Head of caudate nucleus (tissue), 42 donors: ENCODE measurements at regions not wholly inside any gene's neighbourhood (a gene's known extent, or its start where the extent isn't known, plus 50 kb on each side); places are given as distances from the start of the nearest gene placed in this dataset.

Experiments
- DNase-seq, 42 donors: peaks; one replicate each; pipeline versions ENCODE4 v3.0.0 to v3.0.0-alpha.2; 2020 to 2021; ENCODE audit warnings: mixed read lengths in 7 of 42
- intact Hi-C: fragments of 100-400 bp; cut with DNase I; formaldehyde crosslinking; loops from one replicate; pipeline ENCODE4 v1.15.0; 2022

GRCh38 chr1:188432427-188432826, 1603.7 kb downstream of the PLA2G4A start:
- intact Hi-C loops = no loop called here
- DNase-seq = no peak

GRCh38 chr1:188433425-188433824, 1604.7 kb downstream of the PLA2G4A start:
- intact Hi-C loops = no loop called here
- no peak for DNase-seq

- intact Hi-C loops = no loop called here
- DNase-seq = no peak
Observed at GRCh38 chr1:188444526-188444925, 1615.8 kb downstream of the PLA2G4A start.

- no peak for DNase-seq
- intact Hi-C loops = no loop called here
Observed at GRCh38 chr1:188462837-188463236, 1634.1 kb downstream of the PLA2G4A start.

GRCh38 chr1:188463919-188464318, 1635.2 kb downstream of the PLA2G4A start:
- DNase-seq = no peak
- intact Hi-C loops = no loop called here

GRCh38 chr1:188466539-188466938, 1637.8 kb downstream of the PLA2G4A start:
- DNase-seq = no peak
- intact Hi-C loops = no loop called here

- DNase-seq = no peak
- intact Hi-C loops = no loop called here
Observed at GRCh38 chr1:188476606-188477005, 1647.9 kb downstream of the PLA2G4A start.

- intact Hi-C loops = no loop called here
- DNase-seq = no peak
Observed at GRCh38 chr1:188489336-188490112, 1660.8 kb downstream of the PLA2G4A start.

- intact Hi-C loops = no loop called here
- DNase-seq = no peak
Observed at GRCh38 chr1:188496506-188496905, 1667.8 kb downstream of the PLA2G4A start.

GRCh38 chr1:188497020-188497419, 1668.3 kb downstream of the PLA2G4A start:
- intact Hi-C loops = no loop called here
- no peak for DNase-seq

- DNase-seq = no peak
- intact Hi-C loops = no loop called here
Observed at GRCh38 chr1:188499690-188500089, 1670.9 kb downstream of the PLA2G4A start.

- intact Hi-C loops = no loop called here
- DNase-seq = no peak
Observed at GRCh38 chr1:188514917-188515316, 1686.2 kb downstream of the PLA2G4A start.

- intact Hi-C loops = no loop called here
- no peak for DNase-seq
Observed at GRCh38 chr1:188517139-188517538, 1688.4 kb downstream of the PLA2G4A start.

- intact Hi-C loops = no loop called here
- no peak for DNase-seq
Observed at GRCh38 chr1:188551176-188551575, 1722.4 kb downstream of the PLA2G4A start.

GRCh38 chr1:188557053-188557452, 1728.3 kb downstream of the PLA2G4A start:
- DNase-seq = no peak
- intact Hi-C loops = no loop called here

GRCh38 chr1:188582911-188583532, 1754.3 kb downstream of the PLA2G4A start:
- intact Hi-C loops = no loop called here
- DNase-seq = no peak

GRCh38 chr1:188584119-188584518, 1755.4 kb downstream of the PLA2G4A start:
- no peak for DNase-seq
- intact Hi-C loops = no loop called here

GRCh38 chr1:188590641-188591040, 1761.9 kb downstream of the PLA2G4A start:
- DNase-seq = no peak
- intact Hi-C loops = no loop called here

- intact Hi-C loops = no loop called here
Observed at GRCh38 chr1:188594542-188595235, 1765.9 kb downstream of the PLA2G4A start.

GRCh38 chr1:188599313-188599712, 1770.6 kb downstream of the PLA2G4A start:
- intact Hi-C loops = no loop called here
- no peak for DNase-seq

More at GRCh38 chr1:188594542-188595235, 1765.9 kb downstream of the PLA2G4A start:
- no peak for DNase-seq
